ENCODE measurements at regions not wholly inside any gene's neighbourhood (a gene's known extent, or its start where the extent isn't known, plus 50 kb on each side); places are given as distances from the start of the nearest gene placed in this dataset.

GRCh38 chr9:3760031-3760430 lies 234.2 kb upstream of the RFX3 start:
- DNase-seq (ENCODE audit: low read depth) (peak; percentile 88), FAIRE-seq (no peak)
- H3K4me3 ChIP-seq (ENCODE audit: low read depth, low read length): no peak overlapping the region

DNA sequence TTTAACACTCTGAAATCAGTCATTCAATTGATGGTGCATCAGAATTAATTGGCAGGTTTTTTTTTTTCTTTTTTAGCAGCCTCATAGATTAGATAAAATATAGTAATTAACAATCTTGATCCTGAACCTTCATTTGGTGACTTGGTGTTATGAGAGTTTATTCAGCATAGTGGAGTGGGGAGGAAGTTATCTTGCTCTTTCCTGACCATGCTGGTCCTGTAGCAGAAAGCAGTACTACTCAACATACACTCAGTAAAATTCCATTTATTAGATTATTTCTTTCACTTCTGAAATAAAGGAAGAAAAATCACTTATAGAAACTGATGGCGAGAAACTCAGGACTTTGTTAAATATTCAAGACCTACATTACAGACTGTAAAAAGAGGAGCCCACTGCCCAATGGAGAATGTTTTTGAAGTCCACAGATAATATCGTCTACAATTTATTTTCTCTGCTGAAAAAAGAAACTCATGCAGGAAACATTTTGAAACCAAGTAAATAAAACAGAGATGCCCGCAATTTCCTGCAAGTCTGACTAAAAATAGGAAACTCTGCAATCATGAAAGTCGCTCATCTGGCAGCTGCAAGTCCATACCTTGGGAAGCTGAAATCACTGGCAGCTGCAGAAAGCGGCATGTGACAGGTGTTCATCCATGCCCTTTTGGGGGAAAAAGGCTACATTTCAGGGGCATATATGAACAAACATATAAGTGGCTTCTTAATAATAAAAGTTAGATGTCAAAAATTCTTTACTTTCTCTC lies 233.2 kb upstream of the RFX3 start:
- TF ChIP-seq, protein P1, sequence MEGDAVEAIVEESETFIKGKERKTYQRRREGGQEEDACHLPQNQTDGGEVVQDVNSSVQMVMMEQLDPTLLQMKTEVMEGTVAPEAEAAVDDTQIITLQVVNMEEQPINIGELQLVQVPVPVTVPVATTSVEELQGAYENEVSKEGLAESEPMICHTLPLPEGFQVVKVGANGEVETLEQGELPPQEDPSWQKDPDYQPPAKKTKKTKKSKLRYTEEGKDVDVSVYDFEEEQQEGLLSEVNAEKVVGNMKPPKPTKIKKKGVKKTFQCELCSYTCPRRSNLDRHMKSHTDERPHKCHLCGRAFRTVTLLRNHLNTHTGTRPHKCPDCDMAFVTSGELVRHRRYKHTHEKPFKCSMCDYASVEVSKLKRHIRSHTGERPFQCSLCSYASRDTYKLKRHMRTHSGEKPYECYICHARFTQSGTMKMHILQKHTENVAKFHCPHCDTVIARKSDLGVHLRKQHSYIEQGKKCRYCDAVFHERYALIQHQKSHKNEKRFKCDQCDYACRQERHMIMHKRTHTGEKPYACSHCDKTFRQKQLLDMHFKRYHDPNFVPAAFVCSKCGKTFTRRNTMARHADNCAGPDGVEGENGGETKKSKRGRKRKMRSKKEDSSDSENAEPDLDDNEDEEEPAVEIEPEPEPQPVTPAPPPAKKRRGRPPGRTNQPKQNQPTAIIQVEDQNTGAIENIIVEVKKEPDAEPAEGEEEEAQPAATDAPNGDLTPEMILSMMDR (IDR thresholded peaks at IDR 0.05; ENCODE audit: insufficient read depth, low read length, severe bottlenecking): no peak
- peak; percentile 65 for DNase-seq (ENCODE audit: low read depth)
- no peaks in the 10 kb centered on the region for H3K36me3 ChIP-seq (ENCODE audit: control insufficient read depth, insufficient read depth, low read length)
- FAIRE-seq: no peak
- no peak overlapping the region for H3K4me3 ChIP-seq (ENCODE audit: low read depth, low read length)
- H3K27me3 ChIP-seq (ENCODE audit: control insufficient read depth, insufficient read depth, low read length): no peaks in the 10 kb centered on the region

More at GRCh38 chr9:3760031-3760430, 234.2 kb upstream of the RFX3 start:
- Histone ChIP-seq H3K27me3 (ENCODE audit: control insufficient read depth, insufficient read depth, low read length) (no peaks in the 10 kb centered on the region), H3K36me3 (ENCODE audit: control insufficient read depth, insufficient read depth, low read length) (no peaks in the 10 kb centered on the region)
- TF ChIP-seq, protein P1 (IDR thresholded peaks at IDR 0.05; ENCODE audit: insufficient read depth, low read length, severe bottlenecking): peak; percentile 33

- no peak for DNase-seq (ENCODE audit: low read depth)
- H3K27me3 ChIP-seq (ENCODE audit: control insufficient read depth, insufficient read depth, low read length): no peaks in the 10 kb centered on the region
- no peak for FAIRE-seq
- no peak overlapping the region for H3K4me3 ChIP-seq (ENCODE audit: low read depth, low read length)
- TF ChIP-seq, protein P1 (IDR thresholded peaks at IDR 0.05; ENCODE audit: insufficient read depth, low read length, severe bottlenecking): no peak
- H3K36me3 ChIP-seq (ENCODE audit: control insufficient read depth, insufficient read depth, low read length): no peaks in the 10 kb centered on the region
These were observed 230.3 kb upstream of the RFX3 start for GRCh38 chr9:3756071-3756470.

DNA sequence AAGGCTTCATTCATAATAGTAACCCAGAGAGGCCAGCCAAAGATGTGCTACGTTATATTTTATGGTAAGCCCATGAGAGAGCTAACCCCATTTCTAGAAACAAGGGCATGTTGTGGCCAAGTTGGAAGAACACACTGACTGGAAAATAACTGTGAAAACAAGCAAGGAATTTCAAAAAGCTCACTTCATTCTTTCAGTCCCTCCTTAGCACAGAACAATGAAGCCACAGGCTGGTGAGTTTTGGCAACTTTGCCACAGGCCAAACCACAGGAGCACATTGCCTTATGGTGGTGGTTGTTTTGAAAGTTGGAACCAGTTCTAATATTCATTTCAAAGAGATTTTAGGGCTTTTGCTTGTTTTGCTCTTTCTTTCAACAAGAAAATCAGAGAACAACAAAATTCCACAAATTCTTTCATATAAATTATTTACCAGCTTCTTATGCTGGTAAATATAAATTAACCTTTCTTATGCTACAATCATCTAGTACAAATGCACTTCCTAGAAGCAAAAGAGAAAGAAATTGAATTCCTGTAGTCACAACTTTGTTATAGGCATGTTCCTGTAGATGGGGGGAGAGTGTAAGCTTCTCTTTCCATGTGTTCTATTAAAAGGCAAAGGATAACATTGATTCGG lies 225.4 kb upstream of the RFX3 start:
- TF ChIP-seq, protein P1 (IDR thresholded peaks at IDR 0.05; ENCODE audit: insufficient read depth, low read length, severe bottlenecking): no peak
- no peak for DNase-seq (ENCODE audit: low read depth)
- FAIRE-seq: no peak
- no peak overlapping the region for H3K4me3 ChIP-seq (ENCODE audit: low read depth, low read length)
- H3K27me3 ChIP-seq (ENCODE audit: control insufficient read depth, insufficient read depth, low read length): no peaks in the 10 kb centered on the region
- no peaks in the 10 kb centered on the region for H3K36me3 ChIP-seq (ENCODE audit: control insufficient read depth, insufficient read depth, low read length)

GRCh38 chr9:3750321-3750720 lies 224.5 kb upstream of the RFX3 start:
- DNase-seq (ENCODE audit: low read depth): no peak
- no peaks in the 10 kb centered on the region for H3K27me3 ChIP-seq (ENCODE audit: control insufficient read depth, insufficient read depth, low read length)
- no peaks in the 10 kb centered on the region for H3K36me3 ChIP-seq (ENCODE audit: control insufficient read depth, insufficient read depth, low read length)
- TF ChIP-seq, protein P1 (IDR thresholded peaks at IDR 0.05; ENCODE audit: insufficient read depth, low read length, severe bottlenecking): no peak
- H3K4me3 ChIP-seq (ENCODE audit: low read depth, low read length): no peak overlapping the region
- no peak for FAIRE-seq

Measured in bronchial epithelial cell (primary cell).